ENCODE measurements at regions not wholly inside any gene's neighbourhood (a gene's known extent, or its start where the extent isn't known, plus 50 kb on each side); places are given as distances from the start of the nearest gene placed in this dataset.

GRCh38 chr14:22390824-22391461 lies 198.1 kb downstream of the DAD1 start:
- WGBS, 3 donors = 6 to 47% (median 6%) methylated on average over 4 of the region's 4 CpGs
- Histone ChIP-seq H3K9me3 (ENCODE audit: control insufficient read depth in 2 of 2, insufficient read depth in 1 of 2, low read depth in 1 of 2, low read length in 1 of 2) (no peaks in the 10 kb centered on the region), H3K4me1 (ENCODE audit: control insufficient read depth in 3 of 3, insufficient read depth in 2 of 3, low read depth in 1 of 3, low read length in 2 of 3) (peaks cover 0 to 11% (median 0%) of the 10 kb centered on the region in 3 donors), H3K27me3 (ENCODE audit: control insufficient read depth in 3 of 3, insufficient read depth in 3 of 3, low read length in 3 of 3) (no peaks in the 10 kb centered on the region), H3K4me3 (ENCODE audit: low read depth in 1 of 3, low read length in 3 of 3) (no peak overlapping the region), H3K27ac (ENCODE audit: low read depth in 1 of 3, low read length in 2 of 3) (peak overlapping the region in 1 of 3 donors; percentile 40), H3K36me3 (ENCODE audit: control insufficient read depth in 3 of 3, insufficient read depth in 2 of 3, low read depth in 1 of 3, low read length in 3 of 3) (no peaks in the 10 kb centered on the region)
- FAIRE-seq (no peak), DNase-seq (peak; percentile 37 to 70)

GRCh38 chr14:22390195-22390594 lies 198.8 kb downstream of the DAD1 start:
- Histone ChIP-seq H3K9me3 (ENCODE audit: control insufficient read depth in 2 of 2, insufficient read depth in 1 of 2, low read depth in 1 of 2, low read length in 1 of 2) (no peaks in the 10 kb centered on the region), H3K27ac (ENCODE audit: low read depth in 1 of 3, low read length in 2 of 3) (no peak overlapping the region), H3K4me3 (ENCODE audit: low read depth in 1 of 3, low read length in 3 of 3) (no peak overlapping the region), H3K36me3 (ENCODE audit: control insufficient read depth in 3 of 3, insufficient read depth in 2 of 3, low read depth in 1 of 3, low read length in 3 of 3) (no peaks in the 10 kb centered on the region), H3K27me3 (ENCODE audit: control insufficient read depth in 3 of 3, insufficient read depth in 3 of 3, low read length in 3 of 3) (no peaks in the 10 kb centered on the region), H3K4me1 (ENCODE audit: control insufficient read depth in 3 of 3, insufficient read depth in 2 of 3, low read depth in 1 of 3, low read length in 2 of 3) (peaks cover 0 to 11% (median 0%) of the 10 kb centered on the region in 3 donors)
- no peak for DNase-seq
- 82 to 87% (median 83%) methylated on average over 5 of the region's 5 CpGs for WGBS, 3 donors
- no peak for FAIRE-seq

- no peaks in the 10 kb centered on the region for H3K9me3 ChIP-seq (ENCODE audit: control insufficient read depth in 2 of 2, insufficient read depth in 1 of 2, low read depth in 1 of 2, low read length in 1 of 2)
- no peak overlapping the region for H3K27ac ChIP-seq (ENCODE audit: low read depth in 1 of 3, low read length in 2 of 3)
- 67 to 78% (median 75%) methylated on average over 8 of the region's 8 CpGs for WGBS, 3 donors
- no peak for DNase-seq
- no peak overlapping the region for H3K4me3 ChIP-seq (ENCODE audit: low read depth in 1 of 3, low read length in 3 of 3)
- no peak for FAIRE-seq
- H3K36me3 ChIP-seq (ENCODE audit: control insufficient read depth in 3 of 3, insufficient read depth in 2 of 3, low read depth in 1 of 3, low read length in 3 of 3) = no peaks in the 10 kb centered on the region
- H3K27me3 ChIP-seq (ENCODE audit: control insufficient read depth in 3 of 3, insufficient read depth in 3 of 3, low read length in 3 of 3) = no peaks in the 10 kb centered on the region
- peaks cover 0 to 11% (median 0%) of the 10 kb centered on the region in 3 donors for H3K4me1 ChIP-seq (ENCODE audit: control insufficient read depth in 3 of 3, insufficient read depth in 2 of 3, low read depth in 1 of 3, low read length in 2 of 3)
Measured at GRCh38 chr14:22388669-22389595, 200.1 kb downstream of the DAD1 start.

- FAIRE-seq (no peak), DNase-seq (no peak)
- no peak overlapping the region for H3K4me3 ChIP-seq (ENCODE audit: low read depth in 1 of 3, low read length in 3 of 3)
- no peaks in the 10 kb centered on the region for H3K36me3 ChIP-seq (ENCODE audit: control insufficient read depth in 3 of 3, insufficient read depth in 2 of 3, low read depth in 1 of 3, low read length in 3 of 3)
- WGBS, 3 donors = 41 to 46% (median 46%) methylated on average over 11 of the region's 11 CpGs
- no peak overlapping the region for H3K27ac ChIP-seq (ENCODE audit: low read depth in 1 of 3, low read length in 2 of 3)
- H3K9me3 ChIP-seq (ENCODE audit: control insufficient read depth in 2 of 2, insufficient read depth in 1 of 2, low read depth in 1 of 2, low read length in 1 of 2) = no peaks in the 10 kb centered on the region
- no peaks in the 10 kb centered on the region for H3K27me3 ChIP-seq (ENCODE audit: control insufficient read depth in 3 of 3, insufficient read depth in 3 of 3, low read length in 3 of 3)
- peaks cover 0 to 11% (median 0%) of the 10 kb centered on the region in 3 donors for H3K4me1 ChIP-seq (ENCODE audit: control insufficient read depth in 3 of 3, insufficient read depth in 2 of 3, low read depth in 1 of 3, low read length in 2 of 3)
Measured at GRCh38 chr14:22387776-22388241, 201.2 kb downstream of the DAD1 start.

GRCh38 chr14:22386924-22387775 lies 201.9 kb downstream of the DAD1 start:
- 50 to 54% (median 53%) methylated on average over 22 of the region's 22 CpGs for WGBS, 3 donors
- no peaks in the 10 kb centered on the region for H3K9me3 ChIP-seq (ENCODE audit: control insufficient read depth in 2 of 2, insufficient read depth in 1 of 2, low read depth in 1 of 2, low read length in 1 of 2)
- H3K27ac ChIP-seq (ENCODE audit: low read depth in 1 of 3, low read length in 2 of 3) = no peak overlapping the region
- H3K27me3 ChIP-seq (ENCODE audit: control insufficient read depth in 3 of 3, insufficient read depth in 3 of 3, low read length in 3 of 3) = no peaks in the 10 kb centered on the region
- FAIRE-seq (no peak), DNase-seq (peak; percentile 66 to 82)
- H3K36me3 ChIP-seq (ENCODE audit: control insufficient read depth in 3 of 3, insufficient read depth in 2 of 3, low read depth in 1 of 3, low read length in 3 of 3) = no peaks in the 10 kb centered on the region
- no peak overlapping the region for H3K4me3 ChIP-seq (ENCODE audit: low read depth in 1 of 3, low read length in 3 of 3)
- H3K4me1 ChIP-seq (ENCODE audit: control insufficient read depth in 3 of 3, insufficient read depth in 2 of 3, low read depth in 1 of 3, low read length in 2 of 3) = peaks cover 0 to 11% (median 0%) of the 10 kb centered on the region in 3 donors

- no peak for FAIRE-seq
Measured at GRCh38 chr14:22384974-22385526, 204.0 kb downstream of the DAD1 start.

GRCh38 chr14:22384167-22384549 lies 204.9 kb downstream of the DAD1 start:
- Histone ChIP-seq H3K4me1 (ENCODE audit: control insufficient read depth in 3 of 3, insufficient read depth in 2 of 3, low read depth in 1 of 3, low read length in 2 of 3) (peaks cover 0 to 4% (median 3%) of the 10 kb centered on the region in 3 donors), H3K27ac (ENCODE audit: low read depth in 1 of 3, low read length in 2 of 3) (no peak overlapping the region), H3K9me3 (ENCODE audit: control insufficient read depth in 2 of 2, insufficient read depth in 1 of 2, low read depth in 1 of 2, low read length in 1 of 2) (no peaks in the 10 kb centered on the region), H3K27me3 (ENCODE audit: control insufficient read depth in 3 of 3, insufficient read depth in 3 of 3, low read length in 3 of 3) (no peaks in the 10 kb centered on the region), H3K36me3 (ENCODE audit: control insufficient read depth in 3 of 3, insufficient read depth in 2 of 3, low read depth in 1 of 3, low read length in 3 of 3) (no peaks in the 10 kb centered on the region), H3K4me3 (ENCODE audit: low read depth in 1 of 3, low read length in 3 of 3) (no peak overlapping the region)
- 87 to 100% (median 94%) methylated on average over 2 of the region's 2 CpGs for WGBS, 3 donors
- FAIRE-seq (no peak), DNase-seq (no peak)

More at GRCh38 chr14:22384974-22385526, 204.0 kb downstream of the DAD1 start:
- peaks cover 0 to 4% (median 3%) of the 10 kb centered on the region in 3 donors for H3K4me1 ChIP-seq (ENCODE audit: control insufficient read depth in 3 of 3, insufficient read depth in 2 of 3, low read depth in 1 of 3, low read length in 2 of 3)
- no peak overlapping the region for H3K4me3 ChIP-seq (ENCODE audit: low read depth in 1 of 3, low read length in 3 of 3)
- no peak overlapping the region for H3K27ac ChIP-seq (ENCODE audit: low read depth in 1 of 3, low read length in 2 of 3)
- no peaks in the 10 kb centered on the region for H3K27me3 ChIP-seq (ENCODE audit: control insufficient read depth in 3 of 3, insufficient read depth in 3 of 3, low read length in 3 of 3)
- H3K9me3 ChIP-seq (ENCODE audit: control insufficient read depth in 2 of 2, insufficient read depth in 1 of 2, low read depth in 1 of 2, low read length in 1 of 2) = no peaks in the 10 kb centered on the region
- H3K36me3 ChIP-seq (ENCODE audit: control insufficient read depth in 3 of 3, insufficient read depth in 2 of 3, low read depth in 1 of 3, low read length in 3 of 3) = no peaks in the 10 kb centered on the region
- 70 to 78% (median 71%) methylated on average over 2 of the region's 2 CpGs for WGBS, 3 donors
- no peak for DNase-seq
